ENCODE measurements at regions not wholly inside any gene's neighbourhood (a gene's known extent, or its start where the extent isn't known, plus 50 kb on each side); places are given as distances from the start of the nearest gene placed in this dataset.

DNA sequence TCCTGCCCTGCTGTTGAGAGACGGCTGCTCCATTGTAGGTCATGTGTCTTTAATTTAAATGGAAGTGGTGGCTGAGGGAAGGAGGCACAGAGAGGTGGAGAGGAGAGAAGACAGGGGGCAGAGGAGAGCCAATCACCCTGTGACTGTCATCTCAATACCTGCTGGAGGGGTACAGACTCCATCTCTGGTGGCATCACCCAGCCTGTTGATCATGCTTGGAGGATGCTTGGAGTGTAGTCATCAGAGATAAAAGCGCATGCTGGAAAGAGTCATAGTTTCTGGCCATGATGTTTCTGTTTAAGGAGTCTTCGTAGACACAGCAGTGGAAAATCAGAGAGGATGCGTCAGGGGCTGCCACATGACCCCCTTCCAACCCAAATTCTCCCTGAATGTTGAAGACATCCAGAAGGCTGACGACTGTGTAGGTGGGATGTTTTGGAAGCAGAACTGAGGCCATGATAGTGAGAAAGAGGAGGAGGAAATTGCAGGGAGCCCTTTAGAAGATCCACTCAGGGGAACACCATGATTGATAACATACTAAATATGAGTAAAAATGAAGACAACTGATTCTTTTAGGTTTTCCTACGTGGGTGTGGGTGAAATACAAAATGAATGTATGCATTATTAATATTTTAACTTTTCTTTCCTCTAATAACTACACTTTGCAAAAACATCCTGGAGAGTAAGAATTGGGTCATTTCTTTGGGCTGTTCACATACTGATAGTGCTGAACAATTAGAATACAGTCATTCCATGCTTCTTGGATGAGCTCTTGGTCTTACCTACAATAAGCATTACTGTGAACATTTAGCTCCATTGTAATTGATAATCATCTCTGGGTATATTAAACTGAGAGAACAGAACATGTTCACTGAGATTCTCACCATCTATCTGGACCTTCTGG is 210.6 kb upstream of the ATP10A start:
- Histone ChIP-seq H3K36me3 (no peaks in the 10 kb centered on the region), H3K4me3 (no peak overlapping the region), H3K27me3 (no peaks in the 10 kb centered on the region), H3K4me1 (no peaks in the 10 kb centered on the region), H3K9me3 (no peaks in the 10 kb centered on the region), H3K27ac (no peak overlapping the region)
- TF ChIP-seq POLR2AphosphoS5 (IDR thresholded peaks at IDR 0.05; ENCODE audit: insufficient read depth in 1 of 2, low read depth in 1 of 2) (no peak), POLR2A (IDR thresholded peaks at IDR 0.05) (no peak)
- TF ChIP-seq, protein P1, sequence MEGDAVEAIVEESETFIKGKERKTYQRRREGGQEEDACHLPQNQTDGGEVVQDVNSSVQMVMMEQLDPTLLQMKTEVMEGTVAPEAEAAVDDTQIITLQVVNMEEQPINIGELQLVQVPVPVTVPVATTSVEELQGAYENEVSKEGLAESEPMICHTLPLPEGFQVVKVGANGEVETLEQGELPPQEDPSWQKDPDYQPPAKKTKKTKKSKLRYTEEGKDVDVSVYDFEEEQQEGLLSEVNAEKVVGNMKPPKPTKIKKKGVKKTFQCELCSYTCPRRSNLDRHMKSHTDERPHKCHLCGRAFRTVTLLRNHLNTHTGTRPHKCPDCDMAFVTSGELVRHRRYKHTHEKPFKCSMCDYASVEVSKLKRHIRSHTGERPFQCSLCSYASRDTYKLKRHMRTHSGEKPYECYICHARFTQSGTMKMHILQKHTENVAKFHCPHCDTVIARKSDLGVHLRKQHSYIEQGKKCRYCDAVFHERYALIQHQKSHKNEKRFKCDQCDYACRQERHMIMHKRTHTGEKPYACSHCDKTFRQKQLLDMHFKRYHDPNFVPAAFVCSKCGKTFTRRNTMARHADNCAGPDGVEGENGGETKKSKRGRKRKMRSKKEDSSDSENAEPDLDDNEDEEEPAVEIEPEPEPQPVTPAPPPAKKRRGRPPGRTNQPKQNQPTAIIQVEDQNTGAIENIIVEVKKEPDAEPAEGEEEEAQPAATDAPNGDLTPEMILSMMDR (IDR thresholded peaks at IDR 0.05) = no peak
- intact Hi-C loops (cut with DNase I) = no loop called here
- no peak for DNase-seq (ENCODE audit: extremely low spot score in 2 of 2)

DNA sequence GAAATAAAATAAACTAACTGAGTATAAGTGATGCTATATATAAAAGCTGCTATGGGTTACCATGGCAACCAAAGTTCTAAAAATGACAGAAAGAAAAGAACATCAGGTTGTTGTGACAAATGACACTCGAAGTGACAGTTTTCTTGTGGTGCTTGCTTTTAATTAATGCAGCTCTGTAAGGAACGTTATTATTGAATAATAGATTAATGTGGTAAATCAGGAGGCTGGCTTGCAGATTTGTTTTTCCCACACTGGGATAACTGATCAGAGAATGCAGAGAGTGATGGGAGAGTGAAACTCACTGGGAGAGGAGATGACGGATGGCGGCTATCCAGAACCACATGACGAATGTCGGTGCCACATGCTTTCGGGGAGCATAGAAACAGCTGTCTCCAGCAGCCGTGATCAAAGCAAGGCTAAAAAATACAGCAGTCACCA is 207.0 kb upstream of the ATP10A start:
- intact Hi-C loops (cut with DNase I) = no loop called here
- no peak for DNase-seq (ENCODE audit: extremely low spot score in 2 of 2)
- no peaks in the 10 kb centered on the region for H3K36me3 ChIP-seq
- H3K27me3 ChIP-seq = no peaks in the 10 kb centered on the region
- H3K27ac ChIP-seq = no peak overlapping the region
- H3K4me3 ChIP-seq = no peak overlapping the region
- TF ChIP-seq POLR2AphosphoS5 (IDR thresholded peaks at IDR 0.05; ENCODE audit: insufficient read depth in 1 of 2, low read depth in 1 of 2) = no peak
- H3K9me3 ChIP-seq = no peaks in the 10 kb centered on the region
- H3K4me1 ChIP-seq = no peaks in the 10 kb centered on the region

DNA sequence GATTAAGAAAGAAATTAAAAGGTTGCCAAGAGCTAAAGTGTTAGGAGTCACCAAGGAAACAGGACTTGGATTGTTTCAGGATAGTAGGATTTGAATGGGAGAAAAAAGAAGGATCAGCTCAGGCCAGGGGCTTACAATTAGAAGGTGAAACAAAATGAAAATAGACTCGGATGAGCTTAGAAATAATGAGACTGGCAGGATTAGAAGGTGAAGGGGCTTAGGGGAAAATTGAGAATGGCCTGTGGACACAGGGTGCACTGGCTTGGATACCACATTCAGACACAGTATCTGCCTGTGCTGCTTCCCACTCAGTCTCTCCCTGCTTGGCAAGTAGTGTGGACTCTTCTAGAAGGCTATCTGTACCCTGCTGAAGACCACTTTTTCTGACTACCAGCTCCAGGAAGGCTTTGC is 206.1 kb upstream of the ATP10A start:
- H3K27me3 ChIP-seq = no peaks in the 10 kb centered on the region
- DNase-seq (ENCODE audit: extremely low spot score in 2 of 2) = no peak
- no peak overlapping the region for H3K4me3 ChIP-seq
- intact Hi-C loops (cut with DNase I) = no loop called here
- H3K4me1 ChIP-seq = no peaks in the 10 kb centered on the region
- H3K9me3 ChIP-seq = no peaks in the 10 kb centered on the region
- H3K27ac ChIP-seq = no peak overlapping the region
- no peaks in the 10 kb centered on the region for H3K36me3 ChIP-seq
- TF ChIP-seq, protein P1 (IDR thresholded peaks at IDR 0.05) = no peak
- TF ChIP-seq POLR2A (IDR thresholded peaks at IDR 0.05) = no peak

DNA sequence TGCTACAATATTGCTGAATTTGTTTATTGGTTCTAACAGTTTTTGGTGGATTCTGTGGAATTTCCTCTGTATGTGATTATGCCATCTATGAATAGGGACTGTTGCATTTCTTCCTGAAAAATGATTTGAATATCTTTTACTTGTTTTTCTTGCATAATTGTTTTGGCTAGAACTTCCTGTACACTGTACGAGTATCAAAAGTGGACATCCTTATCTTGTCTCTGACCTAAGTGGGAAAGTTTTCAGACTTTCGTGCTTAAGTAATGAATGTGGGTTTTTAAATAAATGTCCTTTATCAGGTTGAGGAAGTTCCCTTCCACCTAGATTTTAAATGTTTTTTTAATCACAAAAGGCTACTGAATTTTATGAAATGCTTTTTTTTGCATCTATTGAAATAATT is 203.8 kb upstream of the ATP10A start:
- Histone ChIP-seq H3K4me1 (no peaks in the 10 kb centered on the region), H3K27ac (no peak overlapping the region), H3K4me3 (no peak overlapping the region), H3K36me3 (no peaks in the 10 kb centered on the region), H3K9me3 (no peaks in the 10 kb centered on the region), H3K27me3 (no peaks in the 10 kb centered on the region)
- TF ChIP-seq POLR2A (IDR thresholded peaks at IDR 0.05) (no peak), POLR2AphosphoS5 (IDR thresholded peaks at IDR 0.05; ENCODE audit: insufficient read depth in 1 of 2, low read depth in 1 of 2) (no peak)
- TF ChIP-seq, protein P1 (IDR thresholded peaks at IDR 0.05) = no peak
- DNase-seq (ENCODE audit: extremely low spot score in 2 of 2) = no peak
- intact Hi-C loops (cut with DNase I) = no loop called here

DNA sequence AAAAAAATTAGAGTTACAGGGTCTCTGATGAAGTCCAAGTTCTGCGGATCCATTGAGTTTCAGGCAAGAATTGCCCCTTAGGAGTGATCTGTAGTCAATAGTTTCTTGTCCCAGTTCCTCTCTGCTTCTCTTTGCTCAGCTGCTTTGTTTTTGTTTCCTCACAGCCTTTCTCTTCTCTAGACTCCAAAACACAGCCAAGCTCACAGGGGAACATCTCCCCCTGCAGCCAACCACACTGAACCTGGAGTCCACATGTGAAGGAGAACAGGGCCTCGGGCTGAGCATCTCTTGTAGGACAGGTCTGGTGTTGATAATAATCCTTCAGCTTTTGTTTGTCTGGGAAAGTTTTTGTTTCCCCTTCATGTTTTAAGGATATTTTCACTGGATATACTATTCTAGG is 202.6 kb upstream of the ATP10A start:
- no peaks in the 10 kb centered on the region for H3K9me3 ChIP-seq
- intact Hi-C loops (cut with DNase I) = no loop called here
- no peaks in the 10 kb centered on the region for H3K36me3 ChIP-seq
- TF ChIP-seq POLR2A (IDR thresholded peaks at IDR 0.05) (no peak), POLR2AphosphoS5 (IDR thresholded peaks at IDR 0.05; ENCODE audit: insufficient read depth in 1 of 2, low read depth in 1 of 2) (no peak)
- TF ChIP-seq, protein P1 (IDR thresholded peaks at IDR 0.05) = no peak
- no peaks in the 10 kb centered on the region for H3K27me3 ChIP-seq
- no peak for DNase-seq (ENCODE audit: extremely low spot score in 2 of 2)
- H3K4me3 ChIP-seq = no peak overlapping the region
- no peak overlapping the region for H3K27ac ChIP-seq
- H3K4me1 ChIP-seq = no peaks in the 10 kb centered on the region

Measured in vagina (tissue), 2 donors.